ENCODE measurements at regions not wholly inside any gene's neighbourhood (a gene's known extent, or its start where the extent isn't known, plus 50 kb on each side); places are given as distances from the start of the nearest gene placed in this dataset.

GRCh38 chr12:100044266-100044665 is 59.5 kb upstream of the ANKS1B start:
- no peak for DNase-seq (ENCODE audit: extremely low read depth, low read depth)
- no peak for TF ChIP-seq CTCF (IDR thresholded peaks at IDR 0.05; ENCODE audit: low read depth, low read length)

- no peak for TF ChIP-seq CTCF (IDR thresholded peaks at IDR 0.05; ENCODE audit: low read depth, low read length)
- no peak for DNase-seq (ENCODE audit: extremely low read depth, low read depth)
Observed at GRCh38 chr12:100043631-100044030, 58.9 kb upstream of the ANKS1B start.

Measured in AG09319 (cell line).